Left renal cortex interstitium (tissue), 4 donors: ENCODE measurements at regions not wholly inside any gene's neighbourhood (a gene's known extent, or its start where the extent isn't known, plus 50 kb on each side); places are given as distances from the start of the nearest gene placed in this dataset.

ENCODE experiments used
- DNase-seq, 4 donors: peaks; one replicate each; pipeline ENCODE4 v3.0.0-alpha.2; 2013; ENCODE audit warnings: low read depth in 4 of 4, low spot score in 2 of 4, missing footprints in 1 of 4

- no peak for DNase-seq
Observed at GRCh38 chr7:132672200-132672990, 96.1 kb upstream of the PLXNA4 start.

- no peak for DNase-seq
Observed at GRCh38 chr7:132666774-132667172, 90.5 kb upstream of the PLXNA4 start.

GRCh38 chr7:132666071-132666773 is 90.0 kb upstream of the PLXNA4 start:
- no peak for DNase-seq

GRCh38 chr7:132656846-132657776 is 80.8 kb upstream of the PLXNA4 start:
- no peak for DNase-seq

- no peak for DNase-seq
Observed at GRCh38 chr7:132656341-132656740, 80.1 kb upstream of the PLXNA4 start.

- peak in 1 of 4 donors; percentile 6 for DNase-seq
Observed at GRCh38 chr7:132655131-132655727, 79.0 kb upstream of the PLXNA4 start.

GRCh38 chr7:132654150-132654549 is 77.9 kb upstream of the PLXNA4 start:
- no peak for DNase-seq

GRCh38 chr7:132653366-132653930 is 77.2 kb upstream of the PLXNA4 start:
- DNase-seq, result no peak

- no peak for DNase-seq
Observed at GRCh38 chr7:132652507-132652906, 76.2 kb upstream of the PLXNA4 start.

- DNase-seq, result no peak
Observed at GRCh38 chr7:132650498-132650897, 74.2 kb upstream of the PLXNA4 start.

- DNase-seq, result no peak
Observed at GRCh38 chr7:132647311-132647710, 71.0 kb upstream of the PLXNA4 start.

- DNase-seq, result no peak
Observed at GRCh38 chr7:132646052-132646451, 69.8 kb upstream of the PLXNA4 start.

GRCh38 chr7:132643302-132643701 is 67.0 kb upstream of the PLXNA4 start:
- no peak for DNase-seq

GRCh38 chr7:132641238-132641637 is 65.0 kb upstream of the PLXNA4 start:
- DNase-seq, result no peak

- DNase-seq, result no peak
Observed at GRCh38 chr7:132639983-132640382, 63.7 kb upstream of the PLXNA4 start.

GRCh38 chr7:132638000-132638399 is 61.7 kb upstream of the PLXNA4 start:
- no peak for DNase-seq

GRCh38 chr7:132636581-132636980 is 60.3 kb upstream of the PLXNA4 start:
- DNase-seq, result no peak

GRCh38 chr7:132635127-132635526 is 58.9 kb upstream of the PLXNA4 start:
- no peak for DNase-seq

- DNase-seq, result no peak
Observed at GRCh38 chr7:132630834-132631233, 54.6 kb upstream of the PLXNA4 start.
